GM12892 (cell line): ENCODE measurements at regions not wholly inside any gene's neighbourhood (a gene's known extent, or its start where the extent isn't known, plus 50 kb on each side); places are given as distances from the start of the nearest gene placed in this dataset.

Source experiments
- DNase-seq: peaks from one replicate; pipeline ENCODE4 v3.0.0; 2011; ENCODE audit not compliant: insufficient read length
- FAIRE-seq: peaks from 2 replicates; lab custom pipeline; 2011; peaks lifted over from hg19 to GRCh38; lab: Jason Lieb, UNC
- POLR2A ChIP-seq: IDR thresholded peaks from 2 replicates; pipeline ENCODE4 v1.6.1; 2011; ENCODE audit warnings: low read depth, low read length, control low read depth
- POLR2AphosphoS5 ChIP-seq: IDR thresholded peaks from 2 replicates; pipeline ENCODE4 v1.6.1; 2011; ENCODE audit warnings: low read depth, low read length, control low read depth
- TAF1 ChIP-seq: IDR thresholded peaks from 2 replicates; pipeline ENCODE4 v1.6.1; 2011; ENCODE audit warnings: low read depth, mild to moderate bottlenecking, control low read depth, low read length, borderline replicate concordance

DNA sequence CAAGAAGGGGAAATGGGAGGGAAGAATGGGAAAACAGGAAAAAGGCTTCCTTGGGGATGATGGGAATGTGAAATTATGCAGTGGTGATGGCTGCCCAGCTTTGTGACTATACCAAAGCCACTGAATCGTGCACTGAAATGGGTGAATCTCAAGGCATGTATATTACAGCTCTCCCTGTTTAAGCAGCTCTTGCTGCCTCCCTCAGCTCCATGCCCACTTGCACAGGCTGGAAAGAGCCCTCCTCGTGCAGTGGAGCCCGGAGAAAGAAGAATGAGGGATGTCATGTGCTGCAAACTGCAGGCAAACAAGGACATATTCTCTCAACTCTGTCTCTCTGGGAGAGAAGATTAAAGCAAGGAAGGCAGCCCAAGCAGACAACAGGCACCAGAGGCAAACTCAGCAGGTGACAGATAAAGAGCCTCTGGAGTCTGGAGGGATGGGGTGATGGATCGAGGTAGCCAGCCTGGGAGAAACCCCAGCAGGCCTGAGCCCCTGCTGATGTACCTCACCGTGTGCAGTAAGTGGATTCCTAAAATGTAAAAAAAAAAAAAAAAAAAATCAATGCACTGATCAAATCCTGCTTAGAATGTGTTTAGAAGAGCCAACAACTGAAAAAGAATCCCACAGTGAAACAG lies 62.4 kb upstream of the SLC66A3 start:
- no peak for TF ChIP-seq TAF1
- no peak for DNase-seq
- FAIRE-seq: no peak

DNA sequence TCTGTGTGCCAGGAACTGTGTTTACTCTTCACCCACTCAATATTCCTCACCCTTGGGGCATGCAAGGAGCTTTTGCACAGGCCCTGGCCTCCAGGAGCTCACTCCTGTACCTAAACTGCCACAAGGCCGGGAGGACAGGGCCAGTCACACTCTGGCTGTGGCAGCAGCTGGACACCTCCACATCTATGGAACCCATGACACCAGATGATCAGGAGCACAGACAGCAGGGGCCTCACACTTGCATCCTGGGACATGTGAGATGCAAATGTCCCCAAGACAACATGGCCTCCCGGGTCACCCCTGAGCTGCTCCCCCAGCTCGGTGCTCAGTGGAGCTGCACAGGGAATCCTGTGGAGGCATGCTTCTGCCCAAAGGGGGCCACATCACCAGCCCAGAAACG lies 61.8 kb upstream of the SLC66A3 start:
- no peak for DNase-seq
- TF ChIP-seq POLR2A (no peak), POLR2AphosphoS5 (no peak), TAF1 (no peak)
- FAIRE-seq: no peak

- no peak for DNase-seq
- FAIRE-seq: no peak
- TF ChIP-seq TAF1: no peak
- TF ChIP-seq POLR2AphosphoS5: no peak
- TF ChIP-seq POLR2A: no peak
Measured at GRCh38 chr2:11094021-11094810, 61.1 kb upstream of the SLC66A3 start.

DNA sequence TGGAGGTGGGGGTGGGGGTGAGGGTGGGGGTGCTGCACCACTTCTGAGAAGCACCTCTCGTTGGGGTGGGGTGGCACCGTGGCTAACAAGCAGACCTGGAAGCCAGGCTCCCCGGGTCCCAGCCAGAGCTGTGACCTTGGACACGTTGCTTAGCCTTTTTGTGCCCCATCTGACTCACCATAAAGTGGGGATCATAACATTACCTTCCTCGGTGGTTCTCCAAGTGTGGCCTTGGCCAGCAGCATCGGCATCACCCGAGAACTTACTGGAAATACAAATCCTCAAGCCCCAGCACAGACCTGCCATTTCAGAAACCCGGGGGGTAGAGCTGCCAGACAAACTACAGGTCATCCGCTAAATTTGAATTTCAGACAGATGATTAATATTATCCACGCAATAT lies 58.7 kb upstream of the SLC66A3 start:
- DNase-seq (no peak), FAIRE-seq (no peak)
- no peak for TF ChIP-seq POLR2A
- TF ChIP-seq TAF1: no peak
- no peak for TF ChIP-seq POLR2AphosphoS5

DNA sequence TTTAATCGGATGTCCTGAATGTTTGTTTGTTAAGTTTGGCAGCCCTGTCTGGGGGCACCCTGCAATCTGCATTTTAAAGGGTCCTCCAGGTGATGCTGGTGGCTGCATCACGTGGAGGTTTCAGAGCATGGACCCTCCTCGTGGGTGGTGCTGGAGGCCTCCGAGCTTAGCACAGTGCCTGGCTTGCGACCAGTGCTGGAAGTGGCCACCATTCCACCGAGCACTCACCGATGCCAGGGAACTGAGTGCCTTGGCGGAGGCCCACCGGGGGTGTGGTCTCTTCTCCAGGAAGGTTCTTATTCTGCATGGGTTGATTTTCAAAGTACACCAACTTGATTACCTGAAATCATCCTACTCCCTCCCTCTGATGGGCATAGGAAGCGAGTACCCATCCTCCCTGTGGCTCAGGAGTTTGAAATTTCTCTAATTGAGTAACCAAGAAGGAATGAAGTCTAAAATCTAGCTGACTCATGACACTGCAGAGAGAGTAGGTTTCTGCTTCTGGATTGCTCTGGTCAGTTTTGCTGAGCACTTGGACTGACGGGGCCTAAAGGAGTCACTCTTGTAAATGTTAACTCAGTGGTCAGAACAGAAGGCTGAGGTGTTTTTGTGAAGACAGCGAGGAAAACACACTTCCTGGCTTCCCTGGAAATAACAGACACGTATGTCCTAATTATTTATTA lies 58.1 kb upstream of the SLC66A3 start:
- FAIRE-seq: no peak
- no peak for TF ChIP-seq POLR2AphosphoS5
- no peak for TF ChIP-seq POLR2A
- TF ChIP-seq TAF1: no peak
- no peak for DNase-seq

- no peak for TF ChIP-seq TAF1
- no peak for TF ChIP-seq POLR2A
- no peak for TF ChIP-seq POLR2AphosphoS5
- DNase-seq (no peak), FAIRE-seq (no peak)
Measured at GRCh38 chr2:11097854-11098387, 57.3 kb upstream of the SLC66A3 start.

GRCh38 chr2:11099122-11100065 lies 55.9 kb upstream of the SLC66A3 start:
- FAIRE-seq (no peak), DNase-seq (no peak)
- TF ChIP-seq TAF1 (no peak), POLR2A (no peak), POLR2AphosphoS5 (no peak)

DNA sequence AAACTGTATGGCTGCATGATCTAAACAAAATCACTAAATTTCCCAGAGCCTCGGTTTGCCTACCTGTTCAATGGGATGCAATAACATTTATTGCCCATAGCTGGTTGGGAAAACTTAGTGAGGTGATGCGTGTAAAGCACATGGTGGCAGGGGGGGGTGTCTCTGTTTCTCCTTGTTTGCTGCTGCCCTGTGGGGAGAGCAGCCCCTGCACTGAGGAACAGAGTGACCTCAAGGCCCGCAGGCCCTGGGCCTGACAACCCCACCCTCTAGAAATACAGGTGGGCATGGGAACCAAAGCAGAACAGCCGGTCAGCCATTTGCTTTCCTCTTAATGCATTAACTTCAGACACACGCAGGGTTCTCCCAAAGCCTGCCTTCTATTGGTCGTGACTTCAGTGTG lies 55.1 kb upstream of the SLC66A3 start:
- TF ChIP-seq POLR2A (no peak), POLR2AphosphoS5 (no peak), TAF1 (no peak)
- DNase-seq: no peak
- no peak for FAIRE-seq

DNA sequence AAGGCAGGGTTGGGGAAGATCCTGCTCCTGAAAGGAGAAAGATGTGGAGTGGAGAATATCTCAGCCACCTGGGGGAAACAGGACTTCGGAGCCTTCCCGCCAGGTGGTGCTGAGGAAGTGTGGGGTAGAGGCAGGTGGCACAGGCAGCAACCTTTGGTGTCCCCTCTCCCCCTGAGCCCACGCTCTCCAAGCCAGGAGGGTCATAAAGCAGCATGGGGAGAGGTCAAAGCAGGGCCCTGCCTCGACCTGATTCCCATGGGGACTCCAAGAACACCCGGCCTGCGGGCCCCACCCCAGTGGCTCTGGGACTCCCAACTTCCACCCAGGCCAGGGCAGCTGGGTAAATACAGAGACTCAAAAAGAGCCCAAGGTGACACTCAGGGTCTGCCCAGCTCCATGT lies 54.3 kb upstream of the SLC66A3 start:
- DNase-seq: no peak
- no peak for TF ChIP-seq POLR2AphosphoS5
- TF ChIP-seq POLR2A: no peak
- TF ChIP-seq TAF1: no peak
- no peak for FAIRE-seq

DNA sequence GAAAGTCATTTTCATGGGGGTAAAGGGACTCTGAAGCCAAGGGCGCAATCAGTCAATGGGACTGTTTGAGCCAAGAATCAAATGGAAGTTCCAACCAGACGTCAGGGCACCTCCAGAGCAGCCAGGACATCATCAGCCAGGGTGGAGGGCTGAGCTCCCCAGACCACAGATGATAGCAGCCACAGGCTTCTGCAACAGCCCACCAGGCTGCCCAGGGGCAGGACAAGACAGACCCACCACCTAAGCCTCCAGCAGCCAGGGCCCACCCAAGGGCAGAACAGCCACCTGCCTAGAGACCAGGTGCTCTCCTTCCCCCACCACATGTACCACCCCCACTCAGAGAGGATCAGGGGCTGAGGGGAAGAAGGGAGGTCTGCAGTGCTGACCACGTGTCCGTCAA lies 53.8 kb upstream of the SLC66A3 start:
- FAIRE-seq (no peak), DNase-seq (no peak)
- TF ChIP-seq POLR2AphosphoS5: no peak
- TF ChIP-seq TAF1: no peak
- TF ChIP-seq POLR2A: no peak
